PFSK-1 (cell line): ENCODE measurements at regions not wholly inside any gene's neighbourhood (a gene's known extent, or its start where the extent isn't known, plus 50 kb on each side); places are given as distances from the start of the nearest gene placed in this dataset.

ENCODE experiments used
- FOXP2 ChIP-seq: optimal IDR thresholded peaks from 2 replicates; pipeline ENCODE3; 2011; ENCODE audit warnings: borderline replicate concordance, control low read depth, inconsistent platforms; ENCODE audit not compliant: insufficient read depth; ENCODE audit errors: extremely low read length, extremely low read depth
- POLR2AphosphoS5 ChIP-seq: IDR thresholded peaks from 2 replicates; pipeline ENCODE4 v1.6.1; 2012; ENCODE audit warnings: low read depth, mild to moderate bottlenecking, control low read depth, low read length, moderate library complexity
- SIN3A ChIP-seq: IDR thresholded peaks from 2 replicates; pipeline ENCODE4 v1.6.1; 2012; ENCODE audit warnings: mild to moderate bottlenecking, low read length, moderate library complexity, borderline replicate concordance; ENCODE audit not compliant: insufficient read depth
- TAF1 ChIP-seq: IDR thresholded peaks from 2 replicates; pipeline ENCODE4 v1.6.1; 2012; ENCODE audit warnings: low read length, control low read depth, borderline replicate concordance; ENCODE audit not compliant: insufficient read depth
- TF ChIP-seq, protein P1 (sequence below), 2 experiments: IDR thresholded peaks; 2 replicates each; pipeline versions ENCODE4 v1.6.1 to v1.8.0; 2011 to 2012; ENCODE audit warnings: low read depth in 2 of 2, low read length in 2 of 2, control low read depth in 1 of 2, inconsistent platforms in 1 of 2, mild to moderate bottlenecking in 1 of 2, moderate library complexity in 1 of 2; ENCODE audit not compliant: insufficient read depth in 1 of 2

DNA sequence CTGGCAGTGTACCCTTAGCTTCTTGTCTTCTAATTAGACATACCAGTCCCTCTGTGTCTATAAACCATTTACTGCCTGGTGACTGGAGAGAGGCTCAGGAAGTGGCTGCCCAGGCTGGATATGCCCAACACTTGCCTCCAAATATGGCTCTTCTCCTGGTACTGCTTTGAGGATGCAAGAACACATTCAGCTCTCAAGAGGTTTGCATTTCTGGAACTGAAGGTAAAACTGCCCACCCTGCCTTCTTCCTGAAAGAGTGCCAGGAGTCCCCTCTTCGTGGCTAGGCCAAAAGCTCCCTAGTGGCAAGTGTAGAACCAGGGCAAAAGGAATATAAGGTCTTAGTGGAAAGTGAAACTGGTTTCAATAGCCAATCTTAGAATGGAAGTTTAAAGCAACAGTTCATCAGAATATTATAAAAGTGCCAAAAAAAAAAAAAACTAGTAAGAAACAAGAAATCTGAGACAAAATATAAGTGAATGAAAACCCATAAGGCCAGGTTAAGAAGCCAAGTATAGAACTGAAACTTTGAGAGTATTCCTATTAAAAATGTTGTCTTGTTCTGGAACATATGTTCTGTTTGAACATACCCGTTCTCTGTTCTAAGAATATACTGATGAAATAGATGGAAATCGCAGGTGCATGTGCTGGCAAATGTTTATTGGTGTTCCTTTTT lies 77.2 kb upstream of the CTTNBP2NL start:
- no peak for TF ChIP-seq FOXP2

DNA sequence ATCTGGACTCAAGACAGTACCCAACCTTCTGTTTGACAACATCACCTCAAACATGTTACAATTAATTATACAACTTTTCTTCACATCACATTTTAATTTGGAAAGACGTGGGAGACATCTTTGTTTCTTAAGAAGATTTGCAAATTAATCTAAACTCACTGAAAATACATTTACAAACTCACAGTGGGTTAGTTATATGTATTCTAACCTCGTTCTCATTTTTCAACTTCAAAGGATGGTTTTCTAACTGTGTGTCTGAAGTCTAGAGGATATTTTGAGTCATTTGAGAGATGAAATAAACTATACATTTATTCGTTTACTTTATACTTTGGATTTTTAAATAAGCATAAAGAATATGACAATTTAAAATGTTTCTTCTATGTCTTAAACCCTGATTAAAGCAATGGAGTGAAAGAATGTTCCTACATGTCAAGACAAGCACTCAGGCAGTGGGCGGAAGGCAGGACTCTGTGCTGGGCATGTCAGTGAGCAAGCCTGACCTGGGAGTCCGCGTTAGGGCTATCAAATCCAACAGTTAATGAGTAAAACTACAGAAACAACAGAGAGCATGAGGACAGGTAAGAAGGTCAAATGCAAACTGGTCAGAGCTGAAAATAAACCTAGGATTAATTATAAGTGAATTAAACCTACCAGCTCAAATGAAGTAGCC lies 76.5 kb upstream of the CTTNBP2NL start:
- TF ChIP-seq POLR2AphosphoS5 (no peak), FOXP2 (no peak), TAF1 (no peak), SIN3A (no peak)
- TF ChIP-seq, protein P1, sequence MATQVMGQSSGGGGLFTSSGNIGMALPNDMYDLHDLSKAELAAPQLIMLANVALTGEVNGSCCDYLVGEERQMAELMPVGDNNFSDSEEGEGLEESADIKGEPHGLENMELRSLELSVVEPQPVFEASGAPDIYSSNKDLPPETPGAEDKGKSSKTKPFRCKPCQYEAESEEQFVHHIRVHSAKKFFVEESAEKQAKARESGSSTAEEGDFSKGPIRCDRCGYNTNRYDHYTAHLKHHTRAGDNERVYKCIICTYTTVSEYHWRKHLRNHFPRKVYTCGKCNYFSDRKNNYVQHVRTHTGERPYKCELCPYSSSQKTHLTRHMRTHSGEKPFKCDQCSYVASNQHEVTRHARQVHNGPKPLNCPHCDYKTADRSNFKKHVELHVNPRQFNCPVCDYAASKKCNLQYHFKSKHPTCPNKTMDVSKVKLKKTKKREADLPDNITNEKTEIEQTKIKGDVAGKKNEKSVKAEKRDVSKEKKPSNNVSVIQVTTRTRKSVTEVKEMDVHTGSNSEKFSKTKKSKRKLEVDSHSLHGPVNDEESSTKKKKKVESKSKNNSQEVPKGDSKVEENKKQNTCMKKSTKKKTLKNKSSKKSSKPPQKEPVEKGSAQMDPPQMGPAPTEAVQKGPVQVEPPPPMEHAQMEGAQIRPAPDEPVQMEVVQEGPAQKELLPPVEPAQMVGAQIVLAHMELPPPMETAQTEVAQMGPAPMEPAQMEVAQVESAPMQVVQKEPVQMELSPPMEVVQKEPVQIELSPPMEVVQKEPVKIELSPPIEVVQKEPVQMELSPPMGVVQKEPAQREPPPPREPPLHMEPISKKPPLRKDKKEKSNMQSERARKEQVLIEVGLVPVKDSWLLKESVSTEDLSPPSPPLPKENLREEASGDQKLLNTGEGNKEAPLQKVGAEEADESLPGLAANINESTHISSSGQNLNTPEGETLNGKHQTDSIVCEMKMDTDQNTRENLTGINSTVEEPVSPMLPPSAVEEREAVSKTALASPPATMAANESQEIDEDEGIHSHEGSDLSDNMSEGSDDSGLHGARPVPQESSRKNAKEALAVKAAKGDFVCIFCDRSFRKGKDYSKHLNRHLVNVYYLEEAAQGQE (IDR thresholded peaks at IDR 0.05; ENCODE audit: insufficient read depth in 1 of 2, low read depth in 2 of 2, low read length in 2 of 2): no peak

DNA sequence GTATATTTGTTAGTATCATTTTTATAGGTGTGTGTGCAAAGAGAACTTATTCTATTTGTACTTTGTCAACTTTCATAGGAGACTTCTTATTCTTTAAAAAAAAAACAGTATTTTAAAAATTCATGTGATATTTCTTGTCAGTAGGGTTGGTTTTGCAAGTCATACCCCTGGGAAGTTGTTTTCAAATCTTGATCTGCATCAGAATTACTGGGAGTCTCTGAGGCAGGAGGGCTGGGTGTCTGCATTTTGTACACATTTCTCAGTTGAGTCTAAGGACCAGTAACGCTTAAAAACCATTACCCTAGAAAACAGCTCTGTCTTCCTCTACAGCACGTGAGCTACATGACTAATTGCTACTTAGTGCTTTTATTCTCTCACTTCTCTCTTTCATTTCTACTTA lies 76.0 kb upstream of the CTTNBP2NL start:
- TF ChIP-seq, protein P1 (IDR thresholded peaks at IDR 0.05; ENCODE audit: insufficient read depth in 1 of 2, low read depth in 2 of 2, low read length in 2 of 2): no peak
- no peak for TF ChIP-seq POLR2AphosphoS5

DNA sequence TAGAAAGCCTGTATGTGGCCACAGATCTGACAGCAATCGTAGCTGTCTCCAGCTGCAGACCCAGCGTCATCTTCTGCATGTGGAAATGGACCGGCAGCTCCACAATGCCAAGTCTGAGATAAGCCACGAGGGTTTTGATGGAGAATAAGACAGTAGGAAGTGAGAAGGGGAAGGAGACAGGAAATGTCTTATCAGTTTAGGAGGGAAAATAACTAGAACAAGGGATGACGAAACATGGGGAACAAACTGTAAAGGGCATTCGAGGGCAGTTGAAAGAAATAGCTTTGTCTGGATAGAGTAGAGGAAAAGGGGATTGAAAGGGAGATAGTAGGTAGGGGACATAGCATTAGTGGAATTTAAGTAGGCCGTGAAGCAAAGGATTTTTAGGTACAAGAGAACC lies 74.0 kb upstream of the CTTNBP2NL start:
- TF ChIP-seq FOXP2 (no peak), TAF1 (no peak), SIN3A (no peak), POLR2AphosphoS5 (no peak)
- TF ChIP-seq, protein P1 (IDR thresholded peaks at IDR 0.05; ENCODE audit: insufficient read depth in 1 of 2, low read depth in 2 of 2, low read length in 2 of 2): no peak

DNA sequence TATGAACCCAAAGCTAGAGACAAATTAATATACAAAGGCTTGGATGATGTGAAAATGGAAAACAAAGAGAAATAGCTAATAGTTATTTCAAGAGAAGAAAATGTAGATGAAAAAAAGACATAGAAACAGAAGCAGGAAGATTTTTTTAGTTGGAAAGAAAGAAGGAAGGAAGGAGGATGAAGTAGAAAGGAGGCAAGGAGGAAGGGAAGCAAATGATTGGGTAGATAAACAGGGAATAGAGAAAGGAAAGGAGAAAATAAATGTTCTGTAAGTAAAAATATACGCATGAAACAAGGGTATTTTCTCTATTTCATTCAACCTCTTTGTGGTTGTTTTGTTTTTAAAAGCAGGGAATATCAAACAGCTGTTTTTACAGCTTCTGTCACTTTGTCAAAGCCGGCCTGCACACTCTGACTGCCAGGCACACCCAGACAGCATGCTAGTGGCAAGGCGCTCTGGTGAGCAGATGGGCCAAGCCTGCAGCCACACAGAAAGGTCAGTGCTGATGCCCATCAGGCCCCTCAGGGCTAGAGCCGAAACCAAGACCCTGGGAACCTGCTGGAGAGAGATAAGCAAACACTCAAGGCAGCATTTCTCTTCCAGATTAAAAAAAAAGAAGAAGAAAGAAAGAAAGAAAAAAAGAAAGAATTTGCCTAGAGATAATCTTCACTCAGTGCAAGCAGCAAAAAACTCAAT lies 72.9 kb upstream of the CTTNBP2NL start:
- TF ChIP-seq SIN3A (no peak), TAF1 (no peak), POLR2AphosphoS5 (no peak), FOXP2 (no peak)
- TF ChIP-seq, protein P1 (IDR thresholded peaks at IDR 0.05; ENCODE audit: insufficient read depth in 1 of 2, low read depth in 2 of 2, low read length in 2 of 2): no peak
